GM23338 (cell line): ENCODE measurements at regions not wholly inside any gene's neighbourhood (a gene's known extent, or its start where the extent isn't known, plus 50 kb on each side); places are given as distances from the start of the nearest gene placed in this dataset.

Experiments
- ATAC-seq: fragments of 200-7000 bp; cut with Tn5 transposase; 3 replicates; pipeline ENCODE4 v1.9.1; 2020
- DNase-seq: peaks from one replicate; pipeline ENCODE4 v3.0.0-alpha.2; 2015; ENCODE audit warnings: low spot score
- H2AFZ ChIP-seq: fragments of 200-600 bp; sonication (generic); 2 replicates; pipeline ENCODE4 v1.8.0; 2016; ENCODE audit warnings: antibody characterized with exemption, mild to moderate bottlenecking, moderate library complexity
- H3F3A ChIP-seq: fragments of 200-600 bp; sonication (generic); replicated peaks from 2 replicates; pipeline ENCODE4 v1.8.0; 2017; ENCODE audit warnings: antibody characterized with exemption, mixed run types, low read depth
- H3K27ac ChIP-seq: fragments of 200-600 bp; sonication (generic); 2 replicates; pipeline ENCODE4 v1.6.1; 2016; ENCODE audit warnings: low read depth
- H3K27me3 ChIP-seq: fragments of 200-600 bp; sonication (generic); 2 replicates; pipeline ENCODE4 v1.8.0; 2016; ENCODE audit warnings: mild to moderate bottlenecking, mixed run types, moderate library complexity; ENCODE audit not compliant: insufficient read depth
- H3K36me3 ChIP-seq: fragments of 200-600 bp; sonication (generic); 2 replicates; pipeline ENCODE4 v1.8.0; 2016; ENCODE audit warnings: mild to moderate bottlenecking; ENCODE audit not compliant: insufficient read depth
- H3K4me1 ChIP-seq: fragments of 200-600 bp; sonication (generic); 2 replicates; pipeline ENCODE4 v1.8.0; 2016; ENCODE audit warnings: mild to moderate bottlenecking, moderate library complexity; ENCODE audit not compliant: insufficient read depth
- H3K4me2 ChIP-seq: fragments of 200-600 bp; sonication (generic); 2 replicates; pipeline ENCODE4 v1.7.1; 2017; ENCODE audit warnings: mixed run types
- H3K4me3 ChIP-seq: fragments of 200-600 bp; sonication (generic); 2 replicates; pipeline ENCODE4 v1.6.1; 2016; ENCODE audit warnings: mixed run types
- H3K79me2 ChIP-seq: fragments of 200-600 bp; sonication (generic); replicated peaks from 2 replicates; pipeline ENCODE4 v1.8.0; 2017; ENCODE audit warnings: mild to moderate bottlenecking; ENCODE audit not compliant: insufficient read depth
- H3K9me2 ChIP-seq: fragments of 200-600 bp; sonication (generic); 2 replicates; pipeline ENCODE4 v1.8.0; 2017; ENCODE audit not compliant: insufficient read depth
- H4K20me1 ChIP-seq: fragments of 200-600 bp; sonication (generic); replicated peaks from 2 replicates; pipeline ENCODE4 v1.8.0; 2017; ENCODE audit warnings: mild to moderate bottlenecking; ENCODE audit not compliant: insufficient read depth
- H3K27ac Mint-ChIP-seq: 2 replicates; pipeline ENCODE4 v1.8.0; 2020; ENCODE audit warnings: inconsistent platforms, mild to moderate bottlenecking, moderate library complexity, mixed read lengths
- H3K27me3 Mint-ChIP-seq: 3 replicates; pipeline ENCODE4 v1.8.0; 2022; ENCODE audit warnings: low read depth, mild to moderate bottlenecking, moderate library complexity, mixed read lengths, inconsistent platforms; ENCODE audit not compliant: insufficient read depth, poor library complexity
- H3K36me3 Mint-ChIP-seq: 3 replicates; pipeline ENCODE4 v1.8.0; 2021; ENCODE audit warnings: low read depth, mild to moderate bottlenecking, inconsistent platforms, moderate library complexity, mixed read lengths
- H3K4me1 Mint-ChIP-seq: 3 replicates; pipeline ENCODE4 v1.8.0; 2020; ENCODE audit warnings: mild to moderate bottlenecking, inconsistent platforms, mixed read lengths
- H3K4me3 Mint-ChIP-seq: 3 replicates; pipeline ENCODE4 v1.8.0; 2021; ENCODE audit warnings: moderate library complexity, mild to moderate bottlenecking, inconsistent platforms, mixed read lengths
- H3K9me3 Mint-ChIP-seq: 3 replicates; pipeline ENCODE4 v1.8.0; 2020; ENCODE audit warnings: moderate library complexity, mild to moderate bottlenecking, inconsistent platforms, mixed read lengths
- CREB1 ChIP-seq: fragments of 250-450 bp; sonication (Bioruptor Pico); IDR thresholded peaks from 2 replicates; pipeline ENCODE4 v1.5.0; 2020; ENCODE audit warnings: low read depth, mild to moderate bottlenecking, moderate library complexity
- CTCF ChIP-seq, 2 experiments: fragments of 200-600 bp in 1 of 2; sonication (generic) in 1 of 2; conservative IDR thresholded peaks; 2 replicates each; pipeline versions ENCODE4 v1.5.1 to v1.6.1; 2016 to 2017; ENCODE audit warnings: antibody characterized with exemption in 2 of 2, low read depth in 2 of 2, mild to moderate bottlenecking in 2 of 2, moderate library complexity in 1 of 2
- ETS1 ChIP-seq: IDR thresholded peaks from 2 replicates; pipeline ENCODE4 v1.6.1; 2016; ENCODE audit warnings: antibody characterized with exemption
- EZH2 ChIP-seq: fragments of 200-600 bp; sonication (generic); IDR thresholded peaks from one replicate; pipeline ENCODE4 v1.8.0; 2017; ENCODE audit warnings: antibody characterized with exemption, mild to moderate bottlenecking, low read depth; ENCODE audit not compliant: unreplicated experiment
- EZH2phosphoT487 ChIP-seq: fragments of 200-600 bp; sonication (generic); IDR thresholded peaks from one replicate; pipeline ENCODE4 v1.8.1; 2018; ENCODE audit warnings: antibody characterized with exemption; ENCODE audit not compliant: unreplicated experiment
- JUNB ChIP-seq: IDR thresholded peaks from one replicate; pipeline ENCODE4 v1.6.1; 2016; ENCODE audit warnings: antibody characterized with exemption; ENCODE audit not compliant: unreplicated experiment
- NANOG ChIP-seq: IDR thresholded peaks from 2 replicates; pipeline ENCODE4 v1.6.1; 2016; ENCODE audit warnings: antibody characterized with exemption, borderline replicate concordance
- POLR2AphosphoS5 ChIP-seq: IDR thresholded peaks from 2 replicates; pipeline ENCODE4 v1.6.1; 2016; ENCODE audit warnings: antibody characterized with exemption, low read depth
- REST ChIP-seq: IDR thresholded peaks from one replicate; pipeline ENCODE4 v1.6.1; 2018; ENCODE audit warnings: antibody characterized with exemption; ENCODE audit not compliant: unreplicated experiment
- STAT1 ChIP-seq: IDR thresholded peaks from one replicate; pipeline ENCODE4 v1.6.1; 2016; ENCODE audit warnings: antibody characterized with exemption; ENCODE audit not compliant: unreplicated experiment
- ZNF114 ChIP-seq: fragments of 250-450 bp; sonication (Bioruptor Pico); IDR thresholded peaks from 2 replicates; pipeline ENCODE4 v1.5.0; 2020; ENCODE audit warnings: mild to moderate bottlenecking, moderate library complexity
- ZNF331 ChIP-seq: fragments of 250-450 bp; sonication (Bioruptor Pico); IDR thresholded peaks from 2 replicates; pipeline ENCODE4 v1.5.0; 2020; ENCODE audit warnings: low read depth, mild to moderate bottlenecking, moderate library complexity
- ZNF462 ChIP-seq: fragments of 250-450 bp; sonication (Bioruptor Pico); IDR thresholded peaks from 2 replicates; pipeline ENCODE4 v1.5.0; 2020; ENCODE audit warnings: mild to moderate bottlenecking, moderate library complexity

GRCh38 chr12:77489331-77489970, 341.2 kb upstream of the NAV3 start:
- no peaks in the 10 kb centered on the region for H3K36me3 ChIP-seq
- no peak overlapping the region for H3K27ac ChIP-seq
- Mint-ChIP-seq H3K4me3 (no peak overlapping the region), H3K27ac (no peak overlapping the region), H3K27me3 (no peaks in the 10 kb centered on the region), H3K4me1 (peaks cover 32% of the 10 kb centered on the region), H3K36me3 (peaks cover 20% of the 10 kb centered on the region; the same call in 2 of the 3 replicates), H3K9me3 (peaks cover 17% of the 10 kb centered on the region; the same call in 2 of the 3 replicates)
- H3K4me1 ChIP-seq: peaks cover 36% of the 10 kb centered on the region
- TF ChIP-seq ZNF331 (CRISPR knock-in tag): no peak
- no peak for TF ChIP-seq CTCF (conservative IDR thresholded peaks at IDR 0.05; ENCODE audit: low read depth in 2 of 2)
- TF ChIP-seq ETS1: no peak
- no peak for TF ChIP-seq EZH2
- TF ChIP-seq STAT1: no peak
- TF ChIP-seq CREB1 (CRISPR knock-in tag): no peak
- no peak for TF ChIP-seq NANOG
- no peak for TF ChIP-seq POLR2AphosphoS5
- no peak for TF ChIP-seq REST
- no peak for TF ChIP-seq ZNF114
- TF ChIP-seq ZNF462: no peak
- no peak for TF ChIP-seq JUNB
- no peak for TF ChIP-seq EZH2phosphoT487
- H4K20me1 ChIP-seq: no peaks in the 10 kb centered on the region
- H3F3A ChIP-seq: no peaks in the 10 kb centered on the region
- H3K4me3 ChIP-seq: no peak overlapping the region
- DNase-seq (no peak), ATAC-seq (no peak)
- no peaks in the 10 kb centered on the region; the same call in 1 of the 2 replicates for H3K9me2 ChIP-seq
- no peak overlapping the region for H2AFZ ChIP-seq
- H3K27me3 ChIP-seq: no peaks in the 10 kb centered on the region
- H3K79me2 ChIP-seq: no peaks in the 10 kb centered on the region
- no peak overlapping the region for H3K4me2 ChIP-seq
